K562 (cell line): ENCODE measurements at regions not wholly inside any gene's neighbourhood (a gene's known extent, or its start where the extent isn't known, plus 50 kb on each side); places are given as distances from the start of the nearest gene placed in this dataset.

ENCODE experiments used
- AFF4 ChIP-seq: sonication (generic); formaldehyde crosslinking; IDR thresholded peaks from 2 replicates; pipeline ENCODE4 v1.8.0; 2023; ENCODE audit warnings: mild to moderate bottlenecking, missing genetic modification reagents
- ARNT ChIP-seq, 2 experiments: fragments of 450-650 bp; IDR thresholded peaks; 2 replicates each; pipeline ENCODE4 v1.6.1; 2016; ENCODE audit warnings: mild to moderate bottlenecking in 1 of 2
- ATF7 ChIP-seq: fragments of 450-650 bp; IDR thresholded peaks from 2 replicates; pipeline ENCODE4 v1.7.1; 2014; ENCODE audit warnings: mild to moderate bottlenecking, moderate library complexity
- DIDO1 ChIP-seq: fragments of 450-650 bp; IDR thresholded peaks from 2 replicates; pipeline ENCODE4 v1.6.1; 2016; ENCODE audit warnings: low read depth, missing biosample characterization, missing genetic modification characterization
- HNRNPUL1 ChIP-seq: fragments of 200-400 bp; formaldehyde crosslinking; IDR thresholded peaks from 2 replicates; pipeline ENCODE4 v1.6.1; 2017; ENCODE audit warnings: low read length
- ID3 ChIP-seq, 2 experiments: fragments of 250-450 bp in 1 of 2; fragments of 450-650 bp in 1 of 2; sonication (Bioruptor Pico) in 1 of 2; IDR thresholded peaks; 2 replicates each; pipeline versions ENCODE4 v1.6.1 to v1.8.0; 2016 to 2021; ENCODE audit warnings: mild to moderate bottlenecking in 2 of 2, moderate library complexity in 2 of 2, missing compliant biosample characterization in 1 of 2, missing genetic modification characterization in 1 of 2
- KAT8 ChIP-seq: fragments of 450-650 bp; IDR thresholded peaks from 2 replicates; pipeline ENCODE4 v1.6.1; 2016; ENCODE audit warnings: low read depth, mild to moderate bottlenecking
- KDM4B ChIP-seq, 2 experiments: fragments of 450-650 bp in 1 of 2; sonication (generic) in 1 of 2; IDR thresholded peaks; 2 replicates each; pipeline ENCODE4 v1.6.1; 2016 to 2017; ENCODE audit warnings: borderline replicate concordance in 2 of 2, antibody characterized with exemption in 1 of 2, low read depth in 1 of 2, mild to moderate bottlenecking in 1 of 2
- MCM5 ChIP-seq: fragments of 450-650 bp; IDR thresholded peaks from 2 replicates; pipeline ENCODE4 v1.6.1; 2016; ENCODE audit warnings: low read depth
- NCOA1 ChIP-seq: fragments of 450-650 bp; IDR thresholded peaks from 2 replicates; pipeline ENCODE4 v1.6.1; 2016; ENCODE audit warnings: low read depth
- NR4A1 ChIP-seq, 2 experiments: fragments of 250-450 bp in 1 of 2; fragments of 450-650 bp in 1 of 2; sonication (Bioruptor Pico) in 1 of 2; IDR thresholded peaks; 2 replicates each; pipeline versions ENCODE4 v1.4.0 to v1.6.1; 2016 to 2020; ENCODE audit warnings: mild to moderate bottlenecking in 2 of 2, missing compliant biosample characterization in 1 of 2, missing genetic modification characterization in 1 of 2, moderate library complexity in 1 of 2
- POLR3G ChIP-seq: IDR thresholded peaks from 2 replicates; pipeline ENCODE4 v1.6.1; 2011; ENCODE audit not compliant: insufficient read length, insufficient replicate concordance; ENCODE audit errors: extremely low read depth
- RCOR1 ChIP-seq, 2 experiments: IDR thresholded peaks; 2 replicates each; pipeline ENCODE4 v1.6.1; 2012; ENCODE audit warnings: low read depth in 2 of 2, low read length in 2 of 2, borderline replicate concordance in 1 of 2, improper control_type of control experiment in 1 of 2
- RNF2 ChIP-seq: sonication (generic); IDR thresholded peaks from 2 replicates; pipeline ENCODE4 v1.6.1; 2016
- SNRNP70 ChIP-seq: fragments of 200-400 bp; formaldehyde crosslinking; optimal IDR thresholded peaks from 2 replicates; pipeline ENCODE3; 2017; ENCODE audit warnings: low read depth, low read length
- TCF7 ChIP-seq: sonication (generic); IDR thresholded peaks from 2 replicates; pipeline ENCODE4 v1.6.1; 2016; ENCODE audit warnings: antibody characterized with exemption, borderline replicate concordance
- THRAP3 ChIP-seq: fragments of 450-650 bp; IDR thresholded peaks from 2 replicates; pipeline ENCODE4 v1.6.1; 2016; ENCODE audit warnings: mild to moderate bottlenecking, inconsistent platforms, borderline replicate concordance
- UBTF ChIP-seq, 2 experiments: IDR thresholded peaks; 2 replicates each; pipeline ENCODE4 v1.6.1; 2012; ENCODE audit warnings: improper control_type of control experiment in 2 of 2, low read depth in 2 of 2, low read length in 2 of 2, borderline replicate concordance in 1 of 2
- ZBTB7A ChIP-seq: IDR thresholded peaks from 2 replicates; pipeline ENCODE4 v1.6.1; 2011; ENCODE audit warnings: low read depth, mild to moderate bottlenecking, low read length, moderate library complexity, borderline replicate concordance; ENCODE audit not compliant: control insufficient read depth
- ZNF347 ChIP-seq: fragments of 450-650 bp; formaldehyde crosslinking; IDR thresholded peaks from 2 replicates; pipeline ENCODE4 v1.4.0; 2020; ENCODE audit warnings: low read depth, mild to moderate bottlenecking, moderate library complexity
- ZNF354B ChIP-seq: fragments of 250-450 bp; sonication (Bioruptor Pico); IDR thresholded peaks from 2 replicates; pipeline ENCODE4 v1.4.0; 2020

DNA sequence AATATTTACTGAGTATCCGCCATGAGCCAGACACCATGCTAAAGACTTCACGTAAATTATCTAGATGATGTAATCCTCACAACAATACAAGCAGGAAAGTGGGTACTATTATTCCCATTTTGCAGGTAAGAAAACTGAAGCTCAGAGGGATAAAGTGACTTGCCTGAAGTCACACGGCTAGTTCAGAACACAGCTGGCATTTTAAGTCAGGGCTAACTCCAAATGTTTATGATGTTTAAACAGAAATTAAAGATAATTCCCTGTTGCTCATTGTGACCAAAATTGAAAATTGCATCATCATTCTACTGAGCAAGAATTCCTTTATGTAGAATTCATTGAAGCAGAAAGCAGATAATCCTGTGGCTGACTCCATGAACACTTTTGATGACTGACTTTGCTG lies 71.3 kb upstream of the STXBP5 start (continued):
- TF ChIP-seq KAT8 (no peak), TCF7 (no peak), SNRNP70 (no peak), ID3 (CRISPR knock-in tag; IDR thresholded peaks at IDR 0.05) (no peak), ID3 (tag; IDR thresholded peaks at IDR 0.05) (peak; percentile 82; the same call in 1 of the 2 replicates), HNRNPUL1 (no peak), ARNT (IDR thresholded peaks at IDR 0.05) (no peak), ATF7 (peak; percentile 92), RNF2 (no peak), ZNF347 (CRISPR knock-in tag) (no peak), AFF4 (CRISPR knock-in tag) (no peak), ZNF354B (no peak), RCOR1 (IDR thresholded peaks at IDR 0.05; ENCODE audit: borderline replicate concordance in 1 of 2, low read depth in 2 of 2, low read length in 2 of 2) (peak in 1 of 2 experiments; percentile 81; a peak in 2 of 4 replicates), NCOA1 (no peak), THRAP3 (no peak), MCM5 (no peak), DIDO1 (tag) (no peak), UBTF (IDR thresholded peaks at IDR 0.05; ENCODE audit: borderline replicate concordance in 1 of 2, low read depth in 2 of 2, low read length in 2 of 2) (no peak), KDM4B (IDR thresholded peaks at IDR 0.05; ENCODE audit: borderline replicate concordance in 2 of 2, low read depth in 1 of 2) (no peak), ZBTB7A (no peak), POLR3G (no peak), NR4A1 (CRISPR knock-in tag; IDR thresholded peaks at IDR 0.05) (no peak), NR4A1 (tag; IDR thresholded peaks at IDR 0.05) (0 out of 2 replicates have a peak, but pooled peaks have one; percentile 42)
